Gastroesophageal sphincter (tissue), 4 donors: ENCODE measurements at regions not wholly inside any gene's neighbourhood (a gene's known extent, or its start where the extent isn't known, plus 50 kb on each side); places are given as distances from the start of the nearest gene placed in this dataset.
"Not testable (repeated sequence)": the region's sequence is repeated elsewhere in the genome, so short reads cannot be mapped to it uniquely, and the experiment has no call there.

ENCODE experiments used
- ATAC-seq: fragments of 150-250 bp; one replicate; pipeline ENCODE4 v1.9.1; 2016; ENCODE audit warnings: mild to moderate bottlenecking, moderate library complexity
- H3K27ac ChIP-seq, 4 donors: fragments of 200-600 bp; sonication (generic) in 3 of 4; 1 replicate in 3 of 4; 2 replicates in 1 of 4; pipeline ENCODE4 v1.5.1; 2016 to 2019
- H3K27me3 ChIP-seq: fragments of 200-600 bp; sonication (generic); one replicate; pipeline ENCODE4 v1.5.1; 2019
- H3K36me3 ChIP-seq, 2 donors: fragments of 200-600 bp; sonication (generic); one replicate each; pipeline ENCODE4 v1.5.1; 2019; ENCODE audit warnings: control low read depth in 1 of 2
- H3K4me1 ChIP-seq, 3 donors: fragments of 200-600 bp; sonication (generic); 1 replicate in 2 of 3; 2 replicates in 1 of 3; pipeline ENCODE4 v1.5.1; 2016 to 2019; ENCODE audit warnings: control low read depth in 2 of 3
- H3K4me3 ChIP-seq, 2 donors: fragments of 200-600 bp; sonication (generic); one replicate each; pipeline ENCODE4 v1.5.1; 2019; ENCODE audit warnings: mild to moderate bottlenecking in 1 of 2, moderate library complexity in 1 of 2
- H3K9me3 ChIP-seq, 3 donors: fragments of 200-600 bp; sonication (generic); one replicate each; pipeline ENCODE4 v1.5.1; 2017 to 2019; ENCODE audit warnings: control low read depth in 2 of 3
- EP300 ChIP-seq: sonication (generic); formaldehyde crosslinking; IDR thresholded peaks from one replicate; pipeline ENCODE4 v1.6.1; 2017; ENCODE audit warnings: antibody characterized with exemption, mild to moderate bottlenecking
- POLR2A ChIP-seq, 2 donors: fragments of 450-650 bp; IDR thresholded peaks; one replicate each; pipeline ENCODE4 v1.6.1; 2017; ENCODE audit warnings: antibody characterized with exemption in 2 of 2, mild to moderate bottlenecking in 2 of 2, moderate library complexity in 1 of 2
- POLR2AphosphoS5 ChIP-seq: sonication (generic); formaldehyde crosslinking; IDR thresholded peaks from one replicate; pipeline ENCODE4 v1.6.1; 2017; ENCODE audit warnings: antibody characterized with exemption
- WGBS, 2 donors: methylation state at CpG; one replicate each; pipeline ENCODE4 v1.1.5; 2018; ENCODE audit warnings: low coverage in 1 of 2; 5-methylcytosine and 5-hydroxymethylcytosine counted together
- TF ChIP-seq, protein P1 (sequence below), 4 experiments: fragments of 200-600 bp in 2 of 4; fragments of 450-650 bp in 2 of 4; sonication (generic) in 1 of 4; IDR thresholded peaks; one replicate each; pipeline ENCODE4 v1.5.1; 2017 to 2019; ENCODE audit warnings: antibody characterized with exemption in 4 of 4, mild to moderate bottlenecking in 2 of 4, moderate library complexity in 2 of 4

DNA sequence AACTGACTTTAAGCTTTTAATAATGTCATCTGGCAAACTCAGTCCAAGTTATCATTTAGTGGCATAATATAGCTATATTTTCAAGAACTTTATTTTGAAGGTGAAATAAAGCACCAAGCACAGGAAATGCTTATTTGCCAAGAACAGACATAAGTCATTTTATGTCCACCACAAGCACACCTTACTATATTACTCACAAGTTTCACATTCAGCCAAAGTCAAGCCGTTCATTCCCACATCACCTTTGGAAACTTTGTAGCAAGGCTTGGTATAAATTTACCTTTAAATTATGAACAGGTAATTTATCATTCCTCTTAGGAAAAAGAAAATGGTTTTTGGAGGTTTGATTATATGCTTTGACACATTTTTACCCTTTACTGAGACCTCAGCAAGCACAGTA lies 236.8 kb upstream of the FKBP1C start:
- ATAC-seq = no peak
- TF ChIP-seq, protein P1, sequence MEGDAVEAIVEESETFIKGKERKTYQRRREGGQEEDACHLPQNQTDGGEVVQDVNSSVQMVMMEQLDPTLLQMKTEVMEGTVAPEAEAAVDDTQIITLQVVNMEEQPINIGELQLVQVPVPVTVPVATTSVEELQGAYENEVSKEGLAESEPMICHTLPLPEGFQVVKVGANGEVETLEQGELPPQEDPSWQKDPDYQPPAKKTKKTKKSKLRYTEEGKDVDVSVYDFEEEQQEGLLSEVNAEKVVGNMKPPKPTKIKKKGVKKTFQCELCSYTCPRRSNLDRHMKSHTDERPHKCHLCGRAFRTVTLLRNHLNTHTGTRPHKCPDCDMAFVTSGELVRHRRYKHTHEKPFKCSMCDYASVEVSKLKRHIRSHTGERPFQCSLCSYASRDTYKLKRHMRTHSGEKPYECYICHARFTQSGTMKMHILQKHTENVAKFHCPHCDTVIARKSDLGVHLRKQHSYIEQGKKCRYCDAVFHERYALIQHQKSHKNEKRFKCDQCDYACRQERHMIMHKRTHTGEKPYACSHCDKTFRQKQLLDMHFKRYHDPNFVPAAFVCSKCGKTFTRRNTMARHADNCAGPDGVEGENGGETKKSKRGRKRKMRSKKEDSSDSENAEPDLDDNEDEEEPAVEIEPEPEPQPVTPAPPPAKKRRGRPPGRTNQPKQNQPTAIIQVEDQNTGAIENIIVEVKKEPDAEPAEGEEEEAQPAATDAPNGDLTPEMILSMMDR (IDR thresholded peaks at IDR 0.05) = no peak
- no peak for TF ChIP-seq EP300
- no peak for TF ChIP-seq POLR2AphosphoS5
- no peak overlapping the region for H3K4me3 ChIP-seq
- H3K27me3 ChIP-seq = no peaks in the 10 kb centered on the region
- H3K9me3 ChIP-seq = no peaks in the 10 kb centered on the region
- no peaks in the 10 kb centered on the region for H3K36me3 ChIP-seq
- WGBS, 2 donors = 50 to 53% methylated on average over 1 of the region's 1 CpG
- no peaks in the 10 kb centered on the region for H3K4me1 ChIP-seq
- no peak overlapping the region for H3K27ac ChIP-seq

DNA sequence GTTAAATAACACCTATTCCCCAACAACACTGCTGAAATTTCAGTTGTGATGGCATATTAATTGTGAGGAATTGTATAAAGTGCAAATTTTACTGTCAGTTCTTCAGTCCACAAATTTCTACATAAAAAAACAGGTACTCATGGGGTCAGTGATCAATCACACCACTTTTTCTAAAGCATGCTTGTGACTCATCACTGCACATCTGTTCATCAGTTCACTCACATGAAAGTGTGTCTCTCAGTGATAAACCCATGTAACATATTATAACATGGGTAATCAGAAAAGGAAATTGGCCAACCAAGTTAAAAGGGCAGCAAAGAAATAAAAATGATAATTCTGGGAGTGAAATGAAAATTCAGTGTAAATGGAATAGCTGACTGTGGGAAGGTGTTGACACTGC lies 234.7 kb upstream of the FKBP1C start:
- ATAC-seq = no peak
- H3K36me3 ChIP-seq = no peaks in the 10 kb centered on the region
- H3K27me3 ChIP-seq = no peaks in the 10 kb centered on the region
- H3K4me3 ChIP-seq = no peak overlapping the region
- H3K9me3 ChIP-seq = no peaks in the 10 kb centered on the region
- H3K4me1 ChIP-seq = no peaks in the 10 kb centered on the region
- TF ChIP-seq EP300 (no peak), POLR2A (IDR thresholded peaks at IDR 0.05) (no peak), POLR2AphosphoS5 (no peak)
- TF ChIP-seq, protein P1 (IDR thresholded peaks at IDR 0.05) = no peak
- H3K27ac ChIP-seq = no peak overlapping the region

DNA sequence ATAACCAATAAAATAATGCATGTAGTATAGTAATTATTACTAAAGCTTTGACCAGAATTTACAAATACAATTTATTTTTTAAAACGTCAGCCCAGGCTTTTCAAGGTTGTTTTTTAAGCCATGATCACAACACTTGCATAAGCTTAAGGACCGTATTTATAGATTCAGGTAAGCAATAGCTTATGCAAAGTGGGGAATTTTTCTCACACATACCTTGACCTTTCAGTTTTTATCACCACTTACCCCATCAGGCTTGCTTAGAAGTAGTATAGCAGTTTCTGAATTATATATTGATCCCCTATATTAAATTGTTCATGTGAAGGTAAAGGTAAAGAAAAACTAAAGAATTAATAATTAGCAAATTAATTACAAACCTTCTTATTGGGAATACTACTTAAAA lies 232.3 kb upstream of the FKBP1C start:
- no peak for TF ChIP-seq POLR2AphosphoS5
- TF ChIP-seq, protein P1 (IDR thresholded peaks at IDR 0.05) = no peak
- no peak for TF ChIP-seq EP300
- no peak for TF ChIP-seq POLR2A (IDR thresholded peaks at IDR 0.05)
- no peak for ATAC-seq
- 68 to 83% methylated on average over 2 of the region's 2 CpGs for WGBS, 2 donors

DNA sequence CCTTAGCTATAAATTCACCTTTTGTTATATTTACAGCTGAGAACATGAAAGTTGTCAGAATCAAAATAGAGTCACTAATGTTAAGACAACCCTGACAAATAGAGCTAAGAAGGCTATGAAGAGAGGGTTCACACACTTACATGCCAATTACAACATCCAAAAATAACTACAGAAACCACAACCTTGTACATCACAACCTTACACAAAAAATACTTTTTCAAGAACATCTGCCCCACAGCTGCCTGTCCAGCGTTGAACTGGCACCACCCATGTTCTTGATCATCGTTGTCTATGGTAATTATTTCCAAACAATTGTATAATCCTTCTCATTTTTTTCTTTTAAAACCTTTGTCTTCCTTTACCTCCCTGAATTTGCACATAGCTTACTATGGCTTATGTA lies 231.2 kb upstream of the FKBP1C start:
- no peak overlapping the region for H3K27ac ChIP-seq
- no peak overlapping the region for H3K4me3 ChIP-seq
- H3K36me3 ChIP-seq = no peaks in the 10 kb centered on the region
- TF ChIP-seq POLR2AphosphoS5 (no peak), POLR2A (IDR thresholded peaks at IDR 0.05) (no peak)
- 45 to 65% methylated on average over 2 of the region's 2 CpGs for WGBS, 2 donors
- no peaks in the 10 kb centered on the region for H3K27me3 ChIP-seq
- no peaks in the 10 kb centered on the region for H3K9me3 ChIP-seq
- no peak for ATAC-seq
- H3K4me1 ChIP-seq = no peaks in the 10 kb centered on the region

More for the DNA sequence above, 232.3 kb upstream of the FKBP1C start:
- Histone ChIP-seq H3K27ac (no peak overlapping the region), H3K4me3 (no peak overlapping the region), H3K36me3 (no peaks in the 10 kb centered on the region), H3K9me3 (no peaks in the 10 kb centered on the region), H3K27me3 (no peaks in the 10 kb centered on the region), H3K4me1 (no peaks in the 10 kb centered on the region)

DNA sequence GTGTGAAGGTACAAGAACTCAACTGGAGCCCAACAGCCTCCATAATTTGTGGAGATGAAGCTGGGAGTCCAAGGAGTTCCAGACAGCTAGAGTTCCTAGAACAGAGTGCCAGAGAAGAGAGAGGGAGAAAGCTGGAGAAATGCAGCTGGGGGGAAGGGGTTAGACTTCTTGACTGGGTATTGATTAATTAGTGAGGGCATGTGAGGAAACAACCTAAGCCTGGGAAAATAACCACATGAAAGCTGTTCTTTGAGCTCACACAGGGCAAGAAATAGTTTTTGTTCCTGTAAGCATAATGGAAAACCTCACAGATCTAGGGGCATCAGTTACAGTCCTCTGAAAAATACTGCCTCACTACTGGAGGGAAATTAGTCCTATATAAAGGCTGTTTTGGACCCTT lies 230.5 kb upstream of the FKBP1C start:
- no peaks in the 10 kb centered on the region for H3K9me3 ChIP-seq
- no peak overlapping the region for H3K27ac ChIP-seq
- H3K4me1 ChIP-seq = no peaks in the 10 kb centered on the region
- H3K27me3 ChIP-seq = no peaks in the 10 kb centered on the region
- TF ChIP-seq, protein P1 (IDR thresholded peaks at IDR 0.05) = no peak
- TF ChIP-seq POLR2AphosphoS5 (no peak), POLR2A (IDR thresholded peaks at IDR 0.05) (no peak)
- H3K4me3 ChIP-seq = no peak overlapping the region
- no peaks in the 10 kb centered on the region for H3K36me3 ChIP-seq
- no peak for ATAC-seq

DNA sequence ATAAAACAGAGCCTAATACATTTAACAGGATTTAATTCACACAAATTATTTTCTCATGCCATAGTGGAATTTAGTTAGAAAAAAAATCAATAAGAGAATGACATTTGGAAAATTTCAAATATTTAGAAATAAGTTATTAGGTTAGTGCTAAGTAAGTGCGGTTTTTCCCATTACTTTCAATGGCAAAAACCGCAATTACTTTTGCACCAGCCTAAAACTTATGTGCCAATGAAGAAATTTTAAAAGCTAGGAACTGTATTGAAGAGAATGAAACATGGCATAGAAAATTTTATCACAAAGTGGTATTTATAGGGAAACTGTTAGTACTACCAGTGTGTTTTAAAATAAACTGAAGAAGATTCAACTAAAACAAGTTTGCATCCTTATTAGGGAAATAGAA lies 228.3 kb upstream of the FKBP1C start:
- Histone ChIP-seq H3K4me3 (no peak overlapping the region), H3K9me3 (peaks cover 0 to 3% (median 0%) of the 10 kb centered on the region in 3 donors), H3K36me3 (no peaks in the 10 kb centered on the region), H3K4me1 (no peaks in the 10 kb centered on the region), H3K27ac (no peak overlapping the region), H3K27me3 (no peaks in the 10 kb centered on the region)
- no peak for ATAC-seq
- 28 to 73% methylated on average over 2 of the region's 2 CpGs for WGBS, 2 donors
- no peak for TF ChIP-seq POLR2A (IDR thresholded peaks at IDR 0.05)
- no peak for TF ChIP-seq EP300
- TF ChIP-seq, protein P1 (IDR thresholded peaks at IDR 0.05) = no peak
- no peak for TF ChIP-seq POLR2AphosphoS5

DNA sequence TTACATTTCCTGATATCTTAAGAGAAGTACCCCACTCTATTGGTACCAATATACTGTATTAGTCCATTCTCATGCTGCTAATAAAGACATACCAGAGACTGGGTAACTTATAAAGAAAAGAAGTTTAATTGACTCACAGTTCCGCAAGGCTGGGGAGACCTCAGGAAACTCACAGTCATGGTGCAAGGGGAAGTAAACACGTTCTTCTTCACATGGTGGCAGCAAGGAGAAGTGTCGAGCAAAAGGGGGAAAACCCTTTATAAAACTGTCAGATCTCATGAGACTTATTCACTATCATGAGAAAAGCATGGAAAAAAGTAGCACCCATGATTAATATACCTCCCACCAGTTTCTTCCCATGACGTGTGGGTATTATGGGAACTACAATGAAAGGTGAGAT lies 219.6 kb upstream of the FKBP1C start:
- ATAC-seq, H3K36me3 ChIP-seq, H3K9me3 ChIP-seq, H3K4me1 ChIP-seq, H3K27me3 ChIP-seq, H3K27ac ChIP-seq, H3K4me3 ChIP-seq: not testable (repeated sequence)
- 79 to 83% methylated on average over 2 to 4 of the region's 4 CpGs for WGBS, 2 donors
